ENCODE measurements at regions not wholly inside any gene's neighbourhood (a gene's known extent, or its start where the extent isn't known, plus 50 kb on each side); places are given as distances from the start of the nearest gene placed in this dataset.

- DNase-seq: no peak
- H3K9me3 Mint-ChIP-seq: peaks cover 0 to 3% (median 0%) of the 10 kb centered on the region in 8 donors
- H3K27ac ChIP-seq (ENCODE audit: low read depth, low read length): no peak overlapping the region
- no peaks in the 10 kb centered on the region for H3K27me3 Mint-ChIP-seq
- peaks cover 1 to 14% of the 10 kb centered on the region in 2 donors for H3K36me3 Mint-ChIP-seq
- H3K9me3 ChIP-seq (ENCODE audit: control insufficient read depth in 1 of 2, low read length in 2 of 2): no peaks in the 10 kb centered on the region
- no peaks in the 10 kb centered on the region for H3K27me3 ChIP-seq (ENCODE audit: insufficient read depth, low read length)
- no peak overlapping the region for H3K27ac Mint-ChIP-seq
- peaks cover 0 to 4% (median 0%) of the 10 kb centered on the region in 4 donors for H3K4me1 Mint-ChIP-seq
- intact Hi-C loops (cut with micrococcal nuclease): no loop called here
- no peak overlapping the region for H3K4me3 ChIP-seq (ENCODE audit: low read length in 2 of 2)
- H3K4me3 Mint-ChIP-seq: no peak overlapping the region
- ChIA-PET POLR2A (ENCODE audit: partially characterized antibody) (interaction anchor here (0.8 kb wide), 1 partner anchor 24 kb away, joined by 3 read pairs; no protein-coding TSS in a partner anchor), CTCF (ENCODE audit: partially characterized antibody) (no interaction called here)
- H3K4me1 ChIP-seq (ENCODE audit: insufficient read depth, low read length): no peaks in the 10 kb centered on the region
- H3K36me3 ChIP-seq (ENCODE audit: insufficient read depth, low read length): no peaks in the 10 kb centered on the region
Measured at GRCh38 chr7:136064627-136065237, 87.6 kb upstream of the MTPN start.

DNA sequence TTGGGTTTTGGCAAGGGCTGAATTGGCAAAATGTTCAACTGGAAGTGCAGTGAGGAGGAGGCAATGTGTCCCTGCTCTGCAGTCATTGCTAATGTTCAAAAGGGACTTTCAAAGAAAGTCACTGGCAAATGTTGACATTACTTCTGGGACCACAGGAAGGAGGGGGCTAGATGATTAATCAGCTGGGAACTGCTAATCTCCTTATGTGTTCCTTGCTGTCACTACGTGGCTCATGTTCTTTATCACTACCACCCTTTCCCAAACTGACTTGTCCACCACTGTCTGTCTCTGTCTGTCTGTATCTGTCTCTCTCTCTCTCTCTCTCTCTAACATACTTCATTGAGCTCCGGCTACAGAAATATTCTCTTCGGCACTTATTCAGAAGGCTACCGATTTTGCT lies 86.9 kb upstream of the MTPN start:
- intact Hi-C loops (cut with micrococcal nuclease): no loop called here
- CTCF ChIA-PET (ENCODE audit: partially characterized antibody): no interaction called here
- DNase-seq: no peak
- Mint-ChIP-seq H3K4me3 (no peak overlapping the region), H3K27me3 (no peaks in the 10 kb centered on the region), H3K9me3 (peaks cover 0 to 3% (median 0%) of the 10 kb centered on the region in 8 donors), H3K27ac (no peak overlapping the region), H3K36me3 (peaks cover 3 to 19% of the 10 kb centered on the region in 2 donors), H3K4me1 (peaks cover 0 to 4% (median 0%) of the 10 kb centered on the region in 4 donors)
- Histone ChIP-seq H3K27ac (ENCODE audit: low read depth, low read length) (no peak overlapping the region), H3K36me3 (ENCODE audit: insufficient read depth, low read length) (no peaks in the 10 kb centered on the region), H3K27me3 (ENCODE audit: insufficient read depth, low read length) (no peaks in the 10 kb centered on the region), H3K4me1 (ENCODE audit: insufficient read depth, low read length) (no peaks in the 10 kb centered on the region), H3K9me3 (ENCODE audit: control insufficient read depth in 1 of 2, low read length in 2 of 2) (no peaks in the 10 kb centered on the region), H3K4me3 (ENCODE audit: low read length in 2 of 2) (no peak overlapping the region)
- POLR2A ChIA-PET (ENCODE audit: partially characterized antibody): interaction anchor here (0.8 kb wide), 1 partner anchor 25 kb away, joined by 3 read pairs; no protein-coding TSS in a partner anchor

DNA sequence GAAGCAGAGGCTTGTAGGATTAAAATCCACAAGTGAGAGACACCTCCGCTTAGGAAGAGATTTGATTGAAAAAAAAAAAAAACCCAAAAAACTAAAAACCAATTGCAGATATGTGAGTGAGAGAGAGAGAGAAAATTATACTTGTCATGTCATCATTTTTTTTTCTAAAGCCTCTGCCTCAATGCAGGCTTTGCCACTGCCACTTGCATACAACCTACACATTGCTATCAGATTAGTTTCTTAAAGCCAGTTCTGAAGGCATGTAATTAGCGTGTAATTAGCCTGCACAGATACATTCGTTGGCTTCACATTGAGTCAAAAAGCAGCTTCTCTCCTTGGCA lies 86.1 kb upstream of the MTPN start:
- peaks cover 0 to 3% (median 0%) of the 10 kb centered on the region in 8 donors for H3K9me3 Mint-ChIP-seq
- no peak overlapping the region for H3K27ac Mint-ChIP-seq
- POLR2A ChIA-PET (ENCODE audit: partially characterized antibody): no interaction called here
- H3K36me3 ChIP-seq (ENCODE audit: insufficient read depth, low read length): no peaks in the 10 kb centered on the region
- H3K36me3 Mint-ChIP-seq: peaks cover 7 to 26% of the 10 kb centered on the region in 2 donors
- no peak overlapping the region for H3K4me3 ChIP-seq (ENCODE audit: low read length in 2 of 2)
- CTCF ChIA-PET (ENCODE audit: partially characterized antibody): no interaction called here
- no peaks in the 10 kb centered on the region for H3K9me3 ChIP-seq (ENCODE audit: control insufficient read depth in 1 of 2, low read length in 2 of 2)
- DNase-seq: no peak
- H3K4me1 ChIP-seq (ENCODE audit: insufficient read depth, low read length): no peaks in the 10 kb centered on the region
- intact Hi-C loops (cut with micrococcal nuclease): no loop called here
- H3K27me3 ChIP-seq (ENCODE audit: insufficient read depth, low read length): no peaks in the 10 kb centered on the region
- no peak overlapping the region for H3K27ac ChIP-seq (ENCODE audit: low read depth, low read length)
- H3K4me1 Mint-ChIP-seq: peaks cover 0 to 4% (median 0%) of the 10 kb centered on the region in 4 donors
- no peaks in the 10 kb centered on the region for H3K27me3 Mint-ChIP-seq
- no peak overlapping the region for H3K4me3 Mint-ChIP-seq

- Mint-ChIP-seq H3K9me3 (peaks cover 0 to 3% (median 0%) of the 10 kb centered on the region in 8 donors), H3K27ac (no peak overlapping the region), H3K4me3 (no peak overlapping the region), H3K27me3 (no peaks in the 10 kb centered on the region), H3K4me1 (peaks cover 0 to 4% (median 0%) of the 10 kb centered on the region in 4 donors), H3K36me3 (peaks cover 7 to 26% of the 10 kb centered on the region in 2 donors)
- CTCF ChIA-PET (ENCODE audit: partially characterized antibody): no interaction called here
- no peak for DNase-seq
- no peaks in the 10 kb centered on the region for H3K36me3 ChIP-seq (ENCODE audit: insufficient read depth, low read length)
- H3K9me3 ChIP-seq (ENCODE audit: control insufficient read depth in 1 of 2, low read length in 2 of 2): no peaks in the 10 kb centered on the region
- no peak overlapping the region for H3K4me3 ChIP-seq (ENCODE audit: low read length in 2 of 2)
- intact Hi-C loops (cut with micrococcal nuclease): no loop called here
- H3K4me1 ChIP-seq (ENCODE audit: insufficient read depth, low read length): no peaks in the 10 kb centered on the region
- no peak overlapping the region for H3K27ac ChIP-seq (ENCODE audit: low read depth, low read length)
- H3K27me3 ChIP-seq (ENCODE audit: insufficient read depth, low read length): no peaks in the 10 kb centered on the region
- POLR2A ChIA-PET (ENCODE audit: partially characterized antibody): no interaction called here
Measured at GRCh38 chr7:136062625-136063325, 85.6 kb upstream of the MTPN start.

DNA sequence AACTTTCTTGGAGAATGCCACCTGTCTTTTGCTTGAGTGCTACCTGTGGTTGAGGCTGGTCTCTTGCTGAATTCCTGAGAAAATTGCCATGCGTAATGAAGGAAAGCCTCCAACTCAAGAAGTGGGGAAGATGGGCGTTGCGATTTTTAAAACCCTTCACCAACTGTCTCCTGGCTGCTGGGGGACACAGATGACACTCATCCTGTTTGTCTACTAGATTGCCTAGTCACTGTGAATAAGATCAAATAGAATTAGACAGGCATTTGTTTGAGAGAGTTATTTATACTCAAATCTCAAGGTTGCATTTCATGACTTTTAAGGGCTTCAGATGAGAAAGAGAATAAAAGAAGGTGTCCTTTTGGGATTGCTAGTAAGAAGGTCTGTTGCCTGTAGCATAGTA lies 84.3 kb upstream of the MTPN start:
- Mint-ChIP-seq H3K27me3 (no peaks in the 10 kb centered on the region), H3K4me1 (peaks cover 0 to 8% (median 0%) of the 10 kb centered on the region in 4 donors), H3K9me3 (peaks cover 0 to 3% (median 0%) of the 10 kb centered on the region in 8 donors), H3K4me3 (no peak overlapping the region), H3K27ac (no peak overlapping the region), H3K36me3 (peaks cover 9 to 29% of the 10 kb centered on the region in 2 donors)
- Histone ChIP-seq H3K36me3 (ENCODE audit: insufficient read depth, low read length) (no peaks in the 10 kb centered on the region), H3K4me1 (ENCODE audit: insufficient read depth, low read length) (no peaks in the 10 kb centered on the region), H3K9me3 (ENCODE audit: control insufficient read depth in 1 of 2, low read length in 2 of 2) (no peaks in the 10 kb centered on the region), H3K27me3 (ENCODE audit: insufficient read depth, low read length) (no peaks in the 10 kb centered on the region), H3K4me3 (ENCODE audit: low read length in 2 of 2) (no peak overlapping the region), H3K27ac (ENCODE audit: low read depth, low read length) (no peak overlapping the region)
- CTCF ChIA-PET (ENCODE audit: partially characterized antibody): no interaction called here
- POLR2A ChIA-PET (ENCODE audit: partially characterized antibody): no interaction called here
- DNase-seq: no peak
- intact Hi-C loops (cut with micrococcal nuclease): no loop called here

GRCh38 chr7:136058546-136058945 lies 81.4 kb upstream of the MTPN start:
- intact Hi-C loops (cut with micrococcal nuclease): no loop called here
- no peak overlapping the region for H3K27ac ChIP-seq (ENCODE audit: low read depth, low read length)
- H3K4me3 ChIP-seq (ENCODE audit: low read length in 2 of 2): no peak overlapping the region
- H3K9me3 ChIP-seq (ENCODE audit: control insufficient read depth in 1 of 2, low read length in 2 of 2): no peaks in the 10 kb centered on the region
- ChIA-PET CTCF (ENCODE audit: partially characterized antibody) (interaction anchor here (1.3 kb wide), 1 partner anchor 55 kb away, joined by 3 read pairs; no protein-coding TSS in a partner anchor), POLR2A (ENCODE audit: partially characterized antibody) (no interaction called here)
- Mint-ChIP-seq H3K9me3 (no peaks in the 10 kb centered on the region), H3K36me3 (peaks cover 9 to 30% of the 10 kb centered on the region in 2 donors), H3K27me3 (no peaks in the 10 kb centered on the region), H3K27ac (no peak overlapping the region), H3K4me1 (peaks cover 0 to 4% (median under 1%) of the 10 kb centered on the region in 4 donors), H3K4me3 (no peak overlapping the region)
- no peaks in the 10 kb centered on the region for H3K4me1 ChIP-seq (ENCODE audit: insufficient read depth, low read length)
- H3K27me3 ChIP-seq (ENCODE audit: insufficient read depth, low read length): no peaks in the 10 kb centered on the region
- no peak for DNase-seq
- H3K36me3 ChIP-seq (ENCODE audit: insufficient read depth, low read length): no peaks in the 10 kb centered on the region

GRCh38 chr7:136057509-136057908 lies 80.3 kb upstream of the MTPN start:
- Mint-ChIP-seq H3K27ac (no peak overlapping the region), H3K36me3 (peaks cover 9 to 30% of the 10 kb centered on the region in 2 donors), H3K4me3 (no peak overlapping the region), H3K9me3 (no peaks in the 10 kb centered on the region), H3K27me3 (no peaks in the 10 kb centered on the region), H3K4me1 (peaks cover 0 to 4% (median under 1%) of the 10 kb centered on the region in 4 donors)
- Histone ChIP-seq H3K36me3 (ENCODE audit: insufficient read depth, low read length) (no peaks in the 10 kb centered on the region), H3K4me3 (ENCODE audit: low read length in 2 of 2) (no peak overlapping the region), H3K27me3 (ENCODE audit: insufficient read depth, low read length) (no peaks in the 10 kb centered on the region), H3K27ac (ENCODE audit: low read depth, low read length) (no peak overlapping the region), H3K9me3 (ENCODE audit: control insufficient read depth in 1 of 2, low read length in 2 of 2) (no peaks in the 10 kb centered on the region), H3K4me1 (ENCODE audit: insufficient read depth, low read length) (no peaks in the 10 kb centered on the region)
- DNase-seq: no peak
- CTCF ChIA-PET (ENCODE audit: partially characterized antibody): no interaction called here
- POLR2A ChIA-PET (ENCODE audit: partially characterized antibody): no interaction called here
- intact Hi-C loops (cut with micrococcal nuclease): no loop called here

Measured in CD4-positive, alpha-beta memory T cell (primary cell).